Activated naive CD4-positive, alpha-beta T cell treated with anti-CD3 and anti-CD28 coated beads for 36 hours (primary cell): ENCODE measurements at regions not wholly inside any gene's neighbourhood (a gene's known extent, or its start where the extent isn't known, plus 50 kb on each side); places are given as distances from the start of the nearest gene placed in this dataset.
"Not testable (repeated sequence)": the region's sequence is repeated elsewhere in the genome, so short reads cannot be mapped to it uniquely, and the experiment has no call there.

ENCODE experiments used
- CTCF ChIA-PET: fragments of 350-600 bp; sonication (Branson Sonifier 250); formaldehyde crosslinking; loops from one replicate; lab custom pipeline; 2021; ENCODE audit warnings: antibody characterized with exemption; lab: Charles Lee
- DNase-seq: peaks from one replicate; pipeline ENCODE4 v3.0.0-alpha.2; 2020
- H3K27ac Mint-ChIP-seq: one replicate; pipeline ENCODE4 v1.8.0; 2021; ENCODE audit warnings: mild to moderate bottlenecking, mixed read lengths
- H3K27me3 Mint-ChIP-seq: one replicate; pipeline ENCODE4 v1.8.0; 2021; ENCODE audit warnings: low read depth, mixed read lengths
- H3K36me3 Mint-ChIP-seq: one replicate; pipeline ENCODE4 v1.8.0; 2021; ENCODE audit warnings: low read depth, mixed read lengths
- H3K4me1 Mint-ChIP-seq: one replicate; pipeline ENCODE4 v1.8.0; 2021; ENCODE audit warnings: low read depth, mixed read lengths
- H3K4me3 Mint-ChIP-seq: one replicate; pipeline ENCODE4 v1.8.0; 2021; ENCODE audit warnings: mild to moderate bottlenecking, moderate library complexity, mixed read lengths
- H3K9me3 Mint-ChIP-seq: one replicate; pipeline ENCODE4 v1.8.0; 2021; ENCODE audit warnings: mixed read lengths
- intact Hi-C: fragments of 100-400 bp; cut with micrococcal nuclease; formaldehyde crosslinking; loops from one replicate; pipeline ENCODE4 v1.15.1; 2023

DNA sequence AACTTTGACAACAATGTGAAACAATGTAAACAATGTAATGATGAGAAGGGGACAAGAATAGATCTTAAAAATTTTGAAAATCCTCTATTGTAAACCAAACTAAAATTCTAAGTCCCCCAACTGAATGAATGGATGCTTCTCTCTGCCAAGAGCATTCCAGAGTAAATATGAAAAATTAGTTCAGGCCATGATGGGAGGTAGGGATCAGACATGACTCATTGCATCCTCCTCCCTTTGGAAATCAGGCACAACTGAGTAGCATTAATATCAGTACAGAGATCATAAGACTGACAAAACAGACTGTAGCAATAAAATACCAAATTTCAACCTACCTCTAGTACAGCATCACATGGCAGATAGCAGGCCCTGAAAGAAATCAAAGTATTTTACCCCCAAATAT, 559.9 kb downstream of the C12orf50 start:
- Mint-ChIP-seq H3K9me3 (peaks cover 8% of the 10 kb centered on the region), H3K4me1 (no peaks in the 10 kb centered on the region), H3K4me3 (no peak overlapping the region), H3K36me3 (no peaks in the 10 kb centered on the region), H3K27ac (no peak overlapping the region), H3K27me3 (no peaks in the 10 kb centered on the region)
- CTCF ChIA-PET: no interaction called here
- intact Hi-C loops: no loop called here
- DNase-seq: no peak

DNA sequence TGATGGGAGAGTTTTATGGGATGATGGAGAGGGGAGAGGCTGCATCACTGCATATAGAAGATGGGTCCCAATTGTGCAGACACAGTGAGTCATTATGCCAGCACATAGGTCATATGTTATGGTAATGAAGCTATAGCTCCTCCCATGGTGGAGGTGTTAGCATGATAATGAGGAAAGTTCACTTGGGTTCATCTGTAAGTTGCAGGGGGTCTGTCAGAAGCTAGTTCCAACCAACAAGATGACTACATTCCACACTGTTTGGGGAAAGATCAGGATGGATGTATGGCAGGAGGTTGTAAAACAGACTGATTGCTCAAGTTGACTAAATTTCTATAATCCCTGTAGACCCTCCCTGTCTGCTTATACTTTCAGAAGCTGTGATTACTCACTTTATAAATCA, 561.3 kb downstream of the C12orf50 start:
- intact Hi-C loops: no loop called here
- H3K27ac Mint-ChIP-seq: no peak overlapping the region
- no peaks in the 10 kb centered on the region for H3K4me1 Mint-ChIP-seq
- H3K9me3 Mint-ChIP-seq: peaks cover 8% of the 10 kb centered on the region
- H3K36me3 Mint-ChIP-seq: no peaks in the 10 kb centered on the region
- CTCF ChIA-PET: no interaction called here
- H3K4me3 Mint-ChIP-seq: no peak overlapping the region
- no peak for DNase-seq
- H3K27me3 Mint-ChIP-seq: no peaks in the 10 kb centered on the region

DNA sequence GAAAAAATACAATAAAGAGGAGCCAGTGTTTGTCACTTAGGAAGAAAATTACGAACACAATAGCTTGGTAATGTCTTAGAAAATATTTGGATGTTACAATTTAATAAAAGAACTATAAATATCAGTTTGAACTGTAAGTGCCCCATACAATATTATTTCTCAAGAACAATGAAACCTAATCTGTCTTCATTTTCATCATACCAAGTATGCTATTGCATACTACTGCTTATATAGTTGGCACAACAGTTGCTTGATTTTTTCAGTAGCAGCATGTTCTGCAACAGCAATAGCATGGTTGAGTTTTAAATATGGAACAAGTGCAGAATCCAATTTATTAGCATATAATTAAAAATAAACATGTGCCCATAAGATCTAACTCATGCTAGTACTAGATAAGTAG, 564.6 kb downstream of the C12orf50 start:
- DNase-seq: no peak
- intact Hi-C loops: no loop called here
- Mint-ChIP-seq H3K4me3 (no peak overlapping the region), H3K27me3 (no peaks in the 10 kb centered on the region), H3K27ac (no peak overlapping the region), H3K9me3 (peaks cover 7% of the 10 kb centered on the region), H3K36me3 (no peaks in the 10 kb centered on the region), H3K4me1 (no peaks in the 10 kb centered on the region)
- CTCF ChIA-PET: no interaction called here

DNA sequence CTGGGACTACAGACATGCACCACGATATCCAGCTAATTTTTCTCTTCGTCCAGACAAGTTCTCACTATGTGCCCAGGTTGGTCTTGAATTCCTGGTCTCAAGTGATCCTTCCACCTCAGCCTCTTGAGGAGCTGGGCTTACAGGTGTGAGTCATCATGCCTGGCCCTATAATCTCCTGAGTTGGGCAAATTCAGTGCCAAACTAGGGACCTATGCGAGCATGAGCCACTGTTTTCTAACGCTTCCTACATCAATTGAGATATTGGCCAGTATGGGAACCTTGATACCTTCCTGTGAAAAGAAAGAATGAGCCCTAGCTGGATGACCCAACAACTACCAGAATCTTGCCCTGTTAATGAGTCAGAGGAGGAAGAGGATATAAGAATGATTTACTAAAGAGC, 585.2 kb downstream of the C12orf50 start:
- DNase-seq: no peak
- Mint-ChIP-seq H3K4me3 (no peak overlapping the region), H3K27ac (no peak overlapping the region), H3K36me3 (no peaks in the 10 kb centered on the region), H3K9me3 (peaks cover 16% of the 10 kb centered on the region), H3K27me3 (no peaks in the 10 kb centered on the region), H3K4me1 (no peaks in the 10 kb centered on the region)
- intact Hi-C loops: no loop called here
- CTCF ChIA-PET: no interaction called here

DNA sequence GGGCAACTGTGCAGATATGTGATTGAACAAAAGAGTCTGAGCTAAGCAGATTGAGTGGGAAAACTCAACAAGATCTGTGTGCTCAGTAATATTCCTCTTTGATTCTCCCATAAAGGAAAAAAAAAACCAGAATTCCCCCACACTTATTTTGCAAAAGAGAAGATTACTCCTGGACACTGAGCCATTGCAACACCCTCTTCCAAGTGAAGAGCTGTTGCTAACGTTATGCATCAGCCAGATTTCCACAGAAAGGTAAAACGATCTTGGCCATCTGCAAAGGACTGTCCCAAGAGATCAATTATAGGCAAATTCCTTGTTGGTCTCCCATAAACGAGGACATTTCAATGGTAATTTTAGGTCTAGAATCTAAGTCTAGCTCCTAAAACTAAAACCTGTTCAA, 587.7 kb downstream of the C12orf50 start:
- CTCF ChIA-PET: no interaction called here
- H3K36me3 Mint-ChIP-seq: no peaks in the 10 kb centered on the region
- DNase-seq: no peak

DNA sequence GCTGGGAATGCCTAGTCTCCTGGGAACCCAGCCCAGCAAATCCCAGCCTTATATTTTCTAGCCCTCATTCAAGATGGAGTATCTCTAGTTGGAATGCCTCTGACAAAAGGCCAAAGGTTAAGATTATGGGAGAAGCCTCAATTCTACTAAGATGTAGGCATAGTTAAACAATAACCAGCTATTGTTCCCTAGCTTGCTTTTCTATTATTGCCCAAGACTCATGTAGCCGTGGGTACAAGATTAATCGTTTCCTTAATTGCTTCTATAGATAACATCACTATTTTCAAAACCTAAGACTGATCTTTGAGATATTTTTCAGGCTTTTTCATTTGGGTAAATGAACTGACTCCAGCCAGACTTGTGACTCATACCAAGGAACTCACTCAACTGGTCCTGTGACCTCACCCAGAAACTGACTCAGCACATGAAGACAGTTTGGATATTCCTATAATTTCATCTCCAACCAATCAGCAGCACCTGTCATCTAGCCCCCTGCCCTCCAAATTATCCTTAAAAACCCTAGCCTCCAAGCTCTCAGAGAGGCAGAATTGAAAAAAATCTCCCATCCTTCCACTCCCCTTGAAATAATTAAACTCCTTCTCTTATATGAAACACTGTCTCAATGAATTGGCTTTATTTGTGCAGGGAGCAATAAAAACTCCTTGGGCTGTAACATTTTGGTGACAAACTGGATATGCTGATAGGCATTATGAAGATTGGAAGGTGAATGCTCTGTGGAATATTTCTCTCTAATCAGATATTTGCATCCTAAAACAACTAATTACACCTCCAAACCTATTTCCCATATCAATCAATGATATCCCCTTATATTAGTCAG, 589.0 kb downstream of the C12orf50 start:
- Mint-ChIP-seq H3K27ac (no peak overlapping the region), H3K4me3 (no peak overlapping the region), H3K9me3 (peaks cover 15% of the 10 kb centered on the region), H3K36me3 (no peaks in the 10 kb centered on the region), H3K27me3 (no peaks in the 10 kb centered on the region), H3K4me1 (no peaks in the 10 kb centered on the region)
- intact Hi-C loops: no loop called here
- CTCF ChIA-PET: interaction anchor here (0.7 kb wide), 1 partner anchor 12 kb away, joined by 3 read pairs; no protein-coding TSS in a partner anchor
- no peak for DNase-seq

More for the DNA sequence above, 587.7 kb downstream of the C12orf50 start:
- H3K4me1 Mint-ChIP-seq: no peaks in the 10 kb centered on the region
- peaks cover 18% of the 10 kb centered on the region for H3K9me3 Mint-ChIP-seq
- H3K4me3 Mint-ChIP-seq: no peak overlapping the region
- intact Hi-C loops: no loop called here
- H3K27ac Mint-ChIP-seq: no peak overlapping the region
- no peaks in the 10 kb centered on the region for H3K27me3 Mint-ChIP-seq

DNA sequence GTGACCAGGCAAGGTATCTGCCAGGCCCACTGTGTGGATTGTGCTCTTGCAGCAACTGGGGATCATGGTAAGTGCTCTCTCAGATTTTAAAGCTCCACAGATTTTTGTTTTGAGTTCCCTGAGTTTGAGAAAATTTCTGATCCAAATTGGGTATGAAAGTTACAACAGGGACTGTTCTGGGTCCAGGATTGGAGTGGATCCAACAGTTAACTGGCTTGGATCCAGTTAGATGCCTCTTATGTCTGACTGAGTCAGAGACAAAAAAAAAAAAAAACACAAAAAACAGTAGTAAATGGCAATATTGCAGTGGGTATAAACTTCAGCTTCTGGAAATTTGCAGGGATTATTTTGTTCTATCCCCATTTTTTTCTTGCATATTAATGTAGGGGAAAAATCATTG, 598.8 kb downstream of the C12orf50 start:
- intact Hi-C loops: no loop called here
- Mint-ChIP-seq H3K4me3 (no peak overlapping the region), H3K27me3 (no peaks in the 10 kb centered on the region), H3K36me3 (no peaks in the 10 kb centered on the region), H3K9me3 (peaks cover 12% of the 10 kb centered on the region), H3K4me1 (no peaks in the 10 kb centered on the region), H3K27ac (no peak overlapping the region)
- CTCF ChIA-PET: interaction anchor here (0.6 kb wide), 1 partner anchor 220 kb away, joined by 3 read pairs; no protein-coding TSS in a partner anchor
- DNase-seq: no peak

DNA sequence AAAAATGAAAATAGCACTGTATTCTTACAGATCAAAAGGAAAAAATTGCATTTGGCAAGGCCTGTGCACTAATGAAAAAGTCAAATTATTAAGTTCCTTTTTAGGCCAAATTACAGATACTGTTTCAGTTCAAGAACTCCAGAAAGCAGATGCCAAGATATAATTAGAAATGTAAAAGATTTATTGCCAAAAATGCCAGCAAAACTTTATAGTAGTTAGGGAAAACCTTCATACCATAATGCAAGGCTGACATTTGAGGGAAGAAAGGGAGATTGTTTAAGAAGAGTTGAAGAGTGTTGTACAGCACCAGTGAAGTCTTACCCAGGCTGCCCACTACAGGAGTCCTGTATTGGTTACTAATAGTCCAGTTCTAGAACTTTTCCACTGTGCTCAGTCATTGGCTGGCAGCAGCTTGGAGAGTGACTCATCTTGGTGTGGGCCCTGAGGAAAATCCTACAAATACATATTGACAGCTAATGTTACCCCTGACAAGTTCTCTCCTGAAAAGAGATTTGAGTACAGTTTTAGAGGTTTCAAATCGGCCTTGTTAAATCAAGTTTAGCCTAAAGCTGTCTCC, 600.4 kb downstream of the C12orf50 start:
- Mint-ChIP-seq H3K4me3 (no peak overlapping the region), H3K36me3 (no peaks in the 10 kb centered on the region), H3K27ac (no peak overlapping the region), H3K4me1 (no peaks in the 10 kb centered on the region), H3K9me3 (peaks cover 12% of the 10 kb centered on the region), H3K27me3 (no peaks in the 10 kb centered on the region)
- no peak for DNase-seq
- CTCF ChIA-PET: no interaction called here
- intact Hi-C loops: no loop called here

DNA sequence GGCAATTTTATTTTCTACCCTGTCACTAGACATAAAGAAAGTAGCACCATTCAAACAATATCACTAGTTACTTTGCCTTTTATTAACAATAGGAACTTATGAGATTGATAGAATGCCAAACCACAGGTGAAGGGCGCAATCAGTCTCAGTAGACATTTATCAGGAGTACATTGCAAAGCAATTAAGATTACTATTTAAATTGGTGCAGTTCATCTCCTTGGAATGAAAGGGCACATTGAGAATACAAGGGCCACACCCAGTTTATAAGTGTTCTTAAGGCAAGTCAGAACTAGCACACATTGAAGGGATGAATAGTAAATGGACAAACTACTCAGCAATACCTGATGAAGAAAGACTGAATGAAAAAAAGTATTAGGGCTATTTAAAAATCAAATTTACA, 601.4 kb downstream of the C12orf50 start:
- DNase-seq: no peak
- Mint-ChIP-seq H3K4me1 (no peaks in the 10 kb centered on the region), H3K36me3 (no peaks in the 10 kb centered on the region), H3K27ac (no peak overlapping the region), H3K27me3 (no peaks in the 10 kb centered on the region), H3K9me3 (peaks cover 10% of the 10 kb centered on the region), H3K4me3 (no peak overlapping the region)
- CTCF ChIA-PET: no interaction called here
- intact Hi-C loops: no loop called here

DNA sequence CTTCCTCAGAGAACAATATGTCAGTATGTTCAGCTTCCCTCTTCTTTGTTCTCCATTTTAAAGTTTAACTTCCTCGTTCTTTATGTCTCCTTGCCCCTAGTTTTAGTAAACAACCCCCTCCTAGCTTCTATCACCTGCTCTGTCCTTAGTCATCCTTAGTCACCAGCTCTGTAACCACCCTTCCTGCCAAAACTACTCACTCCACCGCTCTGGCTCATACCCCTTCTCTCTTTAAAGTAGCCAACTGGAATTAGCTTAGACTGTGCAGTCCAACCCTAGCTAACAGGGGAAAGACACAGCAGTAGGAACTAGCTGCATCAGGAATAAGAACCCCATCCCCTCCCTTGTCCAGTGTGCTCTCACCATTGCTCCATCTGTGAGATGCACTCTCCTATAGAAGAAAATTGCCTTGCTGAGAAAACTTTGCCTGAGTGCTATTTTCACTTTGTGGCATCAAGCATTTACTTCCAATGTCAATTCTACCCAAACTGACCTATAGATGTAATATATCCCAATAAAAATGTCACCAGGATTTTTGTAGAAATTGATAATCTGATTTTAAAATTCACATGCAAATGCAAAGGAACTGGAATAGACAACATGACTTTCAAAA, 603.2 kb downstream of the C12orf50 start:
- CTCF ChIA-PET: no interaction called here
- Mint-ChIP-seq H3K4me3 (no peak overlapping the region), H3K27ac (no peak overlapping the region), H3K4me1 (no peaks in the 10 kb centered on the region), H3K9me3 (peaks cover 8% of the 10 kb centered on the region), H3K27me3 (no peaks in the 10 kb centered on the region), H3K36me3 (no peaks in the 10 kb centered on the region)
- intact Hi-C loops: no loop called here
- DNase-seq: no peak

DNA sequence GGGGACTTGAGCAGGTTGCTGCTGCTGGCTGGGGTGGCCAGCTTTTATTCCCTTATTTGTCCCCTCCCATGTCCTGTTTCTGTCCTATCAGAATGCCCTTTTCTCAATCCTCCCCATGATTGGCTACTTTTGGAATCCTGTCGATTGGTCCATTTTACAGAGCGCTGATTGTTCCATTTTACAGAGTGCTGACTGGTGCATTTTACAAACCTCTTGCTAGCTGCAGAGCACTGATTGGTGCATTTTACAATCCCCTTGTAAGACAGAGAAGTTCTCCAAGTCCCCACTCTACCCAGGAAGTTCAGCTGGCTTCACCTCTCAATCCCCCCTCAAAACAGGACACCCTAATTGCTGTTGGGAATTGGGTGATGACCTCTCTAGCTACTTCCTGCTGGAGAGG, 608.0 kb downstream of the C12orf50 start:
- H3K27me3 Mint-ChIP-seq, H3K4me1 Mint-ChIP-seq, H3K27ac Mint-ChIP-seq, CTCF ChIA-PET, H3K4me3 Mint-ChIP-seq, intact Hi-C loops, DNase-seq, H3K36me3 Mint-ChIP-seq: not testable (repeated sequence)
- H3K9me3 Mint-ChIP-seq: peaks cover 15% of the 10 kb centered on the region

DNA sequence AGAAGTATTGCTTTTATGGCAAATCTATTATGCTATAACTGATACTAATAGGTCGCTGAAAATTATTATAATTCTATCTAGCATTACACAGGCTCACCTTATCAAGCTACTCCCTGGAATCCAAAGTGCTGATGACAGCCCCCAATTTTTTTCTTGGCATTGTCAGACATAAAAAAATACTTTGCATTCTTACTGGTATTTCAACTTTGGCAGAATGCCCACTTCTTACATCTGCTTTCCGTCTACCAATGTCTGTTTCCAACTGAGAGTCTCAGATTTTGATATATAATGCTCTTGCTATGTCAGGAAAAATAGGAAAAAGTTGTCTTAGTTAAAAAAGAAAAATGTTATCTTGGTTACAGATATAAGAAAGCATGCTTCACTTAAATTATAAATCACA, 615.4 kb downstream of the C12orf50 start:
- intact Hi-C loops: no loop called here
- no peak overlapping the region for H3K27ac Mint-ChIP-seq
- no peaks in the 10 kb centered on the region for H3K36me3 Mint-ChIP-seq
- DNase-seq: no peak
- H3K4me1 Mint-ChIP-seq: no peaks in the 10 kb centered on the region
- no peaks in the 10 kb centered on the region for H3K27me3 Mint-ChIP-seq
- CTCF ChIA-PET: no interaction called here
- peaks cover 23% of the 10 kb centered on the region for H3K9me3 Mint-ChIP-seq
- H3K4me3 Mint-ChIP-seq: no peak overlapping the region

DNA sequence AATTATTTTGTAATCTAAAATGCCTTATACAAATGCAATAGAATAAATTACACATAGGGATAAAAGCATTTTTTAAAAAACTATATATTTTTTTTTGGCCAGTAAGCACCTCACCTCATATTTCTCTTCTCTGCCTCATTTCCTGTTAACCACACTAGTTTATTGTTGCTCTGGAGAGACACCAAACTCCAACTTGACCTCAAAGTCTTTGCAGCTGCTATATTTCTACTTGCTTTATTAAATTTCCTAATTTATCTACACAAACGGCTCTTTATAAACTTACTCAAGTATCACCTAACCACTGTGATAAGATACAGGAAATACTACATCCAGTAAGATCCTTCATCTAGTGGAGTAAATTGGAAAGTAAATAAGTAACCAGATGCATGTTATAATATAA, 622.3 kb downstream of the C12orf50 start:
- H3K4me1 Mint-ChIP-seq: no peaks in the 10 kb centered on the region
- no peak overlapping the region for H3K4me3 Mint-ChIP-seq
- intact Hi-C loops: no loop called here
- no peak overlapping the region for H3K27ac Mint-ChIP-seq
- H3K27me3 Mint-ChIP-seq: no peaks in the 10 kb centered on the region
- DNase-seq: no peak
- H3K36me3 Mint-ChIP-seq: no peaks in the 10 kb centered on the region
- CTCF ChIA-PET: no interaction called here
- H3K9me3 Mint-ChIP-seq: peaks cover 10% of the 10 kb centered on the region
